Kidney (tissue), 13 donors: ENCODE measurements at regions not wholly inside any gene's neighbourhood (a gene's known extent, or its start where the extent isn't known, plus 50 kb on each side); places are given as distances from the start of the nearest gene placed in this dataset.

Source experiments
- DNase-seq, 5 donors: peaks; one replicate each; pipeline ENCODE4 v3.0.0-alpha.2; 2013 to 2020
- FAIRE-seq: peaks from 2 replicates; lab custom pipeline; 2012; peaks lifted over from hg19 to GRCh38; lab: Jason Lieb, UNC
- H3K27ac ChIP-seq, 2 donors: one replicate each; pipeline ENCODE4 v1.7.0; 2013; ENCODE audit warnings: low read depth in 2 of 2, low read length in 2 of 2, inconsistent platforms in 1 of 2
- H3K27me3 ChIP-seq: one replicate; pipeline ENCODE4 v1.7.1; 2013; ENCODE audit warnings: low read length, inconsistent platforms; ENCODE audit not compliant: control insufficient read depth, insufficient read depth
- H3K36me3 ChIP-seq, 3 donors: one replicate each; pipeline versions ENCODE4 v1.7.0 to v1.7.1; 2013; ENCODE audit warnings: low read length in 3 of 3, control low read depth in 1 of 3, inconsistent platforms in 1 of 3; ENCODE audit not compliant: insufficient read depth in 3 of 3, control insufficient read depth in 2 of 3
- H3K4me1 ChIP-seq, 3 donors: one replicate each; pipeline versions ENCODE4 v1.7.0 to v1.7.1; 2013; ENCODE audit warnings: low read length in 3 of 3, inconsistent platforms in 1 of 3, low read depth in 1 of 3; ENCODE audit not compliant: control insufficient read depth in 2 of 3, insufficient read depth in 2 of 3
- H3K4me3 ChIP-seq, 3 donors: one replicate each; pipeline versions ENCODE4 v1.7.0 to v1.8.1; 2013; ENCODE audit warnings: low read length in 3 of 3, control low read depth in 1 of 3, inconsistent platforms in 1 of 3
- H3K9ac ChIP-seq, 3 donors: one replicate each; pipeline versions ENCODE4 v1.7.0 to v1.7.1; 2013; ENCODE audit warnings: low read length in 3 of 3, control low read depth in 1 of 3, inconsistent platforms in 1 of 3
- H3K9me3 ChIP-seq, 3 donors: one replicate each; pipeline versions ENCODE4 v1.7.0 to v1.7.1; 2013; ENCODE audit warnings: low read length in 3 of 3, control low read depth in 1 of 3, inconsistent platforms in 1 of 3; ENCODE audit not compliant: control insufficient read depth in 2 of 3, insufficient read depth in 1 of 3
- intact Hi-C: fragments of 100-400 bp; cut with DNase I; formaldehyde crosslinking; loops from one replicate; pipeline ENCODE4 v1.11.1; 2022
- TF ChIP-seq, protein P1 (sequence below): IDR thresholded peaks from 3 replicates; pipeline ENCODE4 v1.5.1; 2012; ENCODE audit warnings: mild to moderate bottlenecking, moderate library complexity, borderline replicate concordance; ENCODE audit not compliant: insufficient read depth; ENCODE audit errors: extremely low read depth
- donor health status: control.
- donor health status: control.
- donor health status: control.
- donor health status: control.
- donor health status: control.
- donor health status: DM: yes; HTN: yes; CAD: no.
- donor health status: Normal renal cell carcinoma (clear cell type).

DNA sequence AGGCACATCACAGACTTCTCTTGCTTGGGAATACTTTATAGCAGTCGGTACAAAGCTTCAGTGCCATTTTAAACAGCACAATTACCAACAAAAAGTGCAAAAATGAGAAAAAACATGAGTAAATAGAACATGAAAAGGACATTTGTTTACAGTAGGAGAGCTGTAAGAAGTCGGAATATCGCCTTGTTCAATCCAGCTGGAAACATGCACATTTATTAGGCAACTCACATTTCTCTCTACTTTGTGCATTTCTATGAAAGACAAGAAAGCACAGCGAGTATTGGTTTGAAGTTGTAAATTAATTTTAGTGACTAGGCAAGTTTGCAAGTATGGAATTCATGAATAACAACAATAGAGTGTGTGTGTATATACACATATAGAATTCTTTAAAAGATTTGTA, 484.7 kb downstream of the DACH1 start:
- Histone ChIP-seq H3K27me3 (no peaks in the 10 kb centered on the region), H3K4me3 (no peak overlapping the region), H3K36me3 (no peaks in the 10 kb centered on the region), H3K4me1 (no peaks in the 10 kb centered on the region), H3K9ac (no peak overlapping the region), H3K27ac (no peak overlapping the region), H3K9me3 (no peaks in the 10 kb centered on the region)
- peak in 2 of 5 donors; percentile 6 to 35 for DNase-seq
- intact Hi-C loops: no loop called here
- TF ChIP-seq, protein P1, sequence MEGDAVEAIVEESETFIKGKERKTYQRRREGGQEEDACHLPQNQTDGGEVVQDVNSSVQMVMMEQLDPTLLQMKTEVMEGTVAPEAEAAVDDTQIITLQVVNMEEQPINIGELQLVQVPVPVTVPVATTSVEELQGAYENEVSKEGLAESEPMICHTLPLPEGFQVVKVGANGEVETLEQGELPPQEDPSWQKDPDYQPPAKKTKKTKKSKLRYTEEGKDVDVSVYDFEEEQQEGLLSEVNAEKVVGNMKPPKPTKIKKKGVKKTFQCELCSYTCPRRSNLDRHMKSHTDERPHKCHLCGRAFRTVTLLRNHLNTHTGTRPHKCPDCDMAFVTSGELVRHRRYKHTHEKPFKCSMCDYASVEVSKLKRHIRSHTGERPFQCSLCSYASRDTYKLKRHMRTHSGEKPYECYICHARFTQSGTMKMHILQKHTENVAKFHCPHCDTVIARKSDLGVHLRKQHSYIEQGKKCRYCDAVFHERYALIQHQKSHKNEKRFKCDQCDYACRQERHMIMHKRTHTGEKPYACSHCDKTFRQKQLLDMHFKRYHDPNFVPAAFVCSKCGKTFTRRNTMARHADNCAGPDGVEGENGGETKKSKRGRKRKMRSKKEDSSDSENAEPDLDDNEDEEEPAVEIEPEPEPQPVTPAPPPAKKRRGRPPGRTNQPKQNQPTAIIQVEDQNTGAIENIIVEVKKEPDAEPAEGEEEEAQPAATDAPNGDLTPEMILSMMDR: no peak
- no peak for FAIRE-seq

GRCh38 chr13:71380191-71380590, 486.8 kb downstream of the DACH1 start:
- no peak for FAIRE-seq

DNA sequence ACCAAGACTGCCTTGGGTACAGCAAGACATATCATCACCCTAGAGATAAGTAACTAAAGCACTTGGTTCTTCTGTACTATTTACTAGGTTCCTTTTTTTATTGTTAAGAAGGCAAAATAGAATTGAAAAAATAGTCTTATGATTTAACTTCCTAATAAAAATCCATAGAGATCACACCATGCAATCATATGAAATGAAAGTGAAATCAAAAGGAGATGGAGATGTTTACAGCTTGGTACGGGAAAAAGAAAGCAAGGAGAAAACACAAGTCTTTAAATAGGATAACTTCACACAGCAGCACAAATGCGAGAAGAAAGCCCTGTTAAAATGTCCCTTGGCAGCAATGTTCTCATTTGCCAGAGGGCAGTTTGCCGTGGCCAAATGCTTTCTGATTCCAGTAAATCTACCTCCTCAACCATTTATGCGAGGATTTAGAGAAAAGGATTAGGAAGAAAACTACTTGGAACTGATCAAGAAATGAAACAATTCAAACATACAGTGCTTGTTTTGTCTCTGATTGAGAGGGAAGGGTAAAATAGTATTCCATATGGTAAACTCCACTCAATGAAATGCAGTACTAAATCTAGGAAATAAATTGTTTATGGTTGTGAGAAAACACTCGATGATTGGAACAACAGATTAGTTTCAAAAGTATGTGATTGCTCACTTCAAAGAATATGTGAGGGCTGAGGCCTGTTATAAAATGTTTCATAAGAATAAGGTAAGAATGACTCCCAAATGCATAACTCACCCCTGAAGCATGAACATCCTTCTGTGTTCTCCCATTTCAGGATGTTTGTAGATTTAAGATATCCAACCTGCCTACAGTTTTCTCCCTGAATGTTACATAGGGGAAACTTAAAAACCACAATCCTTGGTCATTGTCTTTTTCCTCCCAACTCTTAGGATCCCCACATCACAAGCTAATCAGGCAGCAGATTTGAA, 487.8 kb downstream of the DACH1 start:
- TF ChIP-seq, protein P1: no peak
- H3K9ac ChIP-seq: peak overlapping the region in 2 of 3 donors; percentile 0 to 38
- no peaks in the 10 kb centered on the region for H3K9me3 ChIP-seq
- intact Hi-C loops: no loop called here
- DNase-seq (peak in 2 of 5 donors; percentile 16 to 17), FAIRE-seq (no peak)
- no peaks in the 10 kb centered on the region for H3K4me1 ChIP-seq
- H3K4me3 ChIP-seq: peak overlapping the region in 2 of 3 donors; percentile 4 to 47
- H3K36me3 ChIP-seq: no peaks in the 10 kb centered on the region
- no peaks in the 10 kb centered on the region for H3K27me3 ChIP-seq
- peak overlapping the region; percentile 26 to 34 for H3K27ac ChIP-seq

More at GRCh38 chr13:71380191-71380590, 486.8 kb downstream of the DACH1 start:
- Histone ChIP-seq H3K4me1 (no peaks in the 10 kb centered on the region), H3K9ac (no peak overlapping the region), H3K36me3 (no peaks in the 10 kb centered on the region), H3K27me3 (no peaks in the 10 kb centered on the region), H3K9me3 (no peaks in the 10 kb centered on the region), H3K27ac (no peak overlapping the region), H3K4me3 (no peak overlapping the region)
- TF ChIP-seq, protein P1: no peak
- DNase-seq: no peak
- intact Hi-C loops: no loop called here
